ENCODE measurements at regions not wholly inside any gene's neighbourhood (a gene's known extent, or its start where the extent isn't known, plus 50 kb on each side); places are given as distances from the start of the nearest gene placed in this dataset.

GRCh38 chr3:103899328-103899727 is 1464.5 kb downstream of the ZPLD1 start:
- Histone ChIP-seq H3K27ac (ENCODE audit: low read length) (no peak overlapping the region), H3K4me1 (ENCODE audit: control insufficient read depth, insufficient read depth, low read length) (no peaks in the 10 kb centered on the region), H3K27me3 (ENCODE audit: control insufficient read depth, insufficient read depth, low read length) (no peaks in the 10 kb centered on the region), H3K9me3 (ENCODE audit: control insufficient read depth, insufficient read depth, low read depth, low read length) (no peaks in the 10 kb centered on the region), H3K4me3 (ENCODE audit: low read depth in 2 of 2, low read length in 2 of 2) (no peak overlapping the region), H3K36me3 (ENCODE audit: control insufficient read depth, insufficient read depth, low read length) (no peaks in the 10 kb centered on the region)
- CTCF ChIA-PET = interaction anchor here (0.6 kb wide), 1 partner anchor 239 kb away, joined by 4 read pairs; no protein-coding TSS in a partner anchor
- POLR2A ChIA-PET = no interaction called here
- ATAC-seq = no peak
- no peak for DNase-seq (ENCODE audit: low read depth, low spot score)
- in situ Hi-C loops (cut with HindIII; ENCODE audit: low pct_unique_long_range_greater_than_20kb, low sequenced_read_pairs) (no loop called here), intact Hi-C loops (cut with micrococcal nuclease; ENCODE audit: unreplicated experiment) (no loop called here)
- TF ChIP-seq REST (IDR thresholded peaks at IDR 0.05; ENCODE audit: insufficient read depth in 1 of 2, low read depth in 2 of 2, low read length in 1 of 2) (no peak), SIN3A (IDR thresholded peaks at IDR 0.05; ENCODE audit: borderline replicate concordance, insufficient read depth, low read depth, low read length) (no peak), TCF7L2 (IDR thresholded peaks at IDR 0.05; ENCODE audit: low read depth, low read length) (no peak), CTCF (IDR thresholded peaks at IDR 0.05) (no peak), POLR2AphosphoS5 (IDR thresholded peaks at IDR 0.05; ENCODE audit: low read depth, low read length) (no peak)
- no TSS peak for BruUV-seq (replicated peaks)

GRCh38 chr3:103904991-103905390 is 1461.7 kb upstream of the ALCAM start:
- ChIA-PET CTCF (no interaction called here), POLR2A (no interaction called here)
- no peak for DNase-seq (ENCODE audit: low read depth, low spot score)
- H3K9me3 ChIP-seq (ENCODE audit: control insufficient read depth, insufficient read depth, low read depth, low read length) = no peaks in the 10 kb centered on the region
- no peaks in the 10 kb centered on the region for H3K4me1 ChIP-seq (ENCODE audit: control insufficient read depth, insufficient read depth, low read length)
- no peak overlapping the region for H3K27ac ChIP-seq (ENCODE audit: low read length)
- intact Hi-C loops (cut with micrococcal nuclease; ENCODE audit: unreplicated experiment) = no loop called here
- ATAC-seq = no peak
- TF ChIP-seq POLR2AphosphoS5 (IDR thresholded peaks at IDR 0.05; ENCODE audit: low read depth, low read length) = no peak
- TF ChIP-seq SIN3A (IDR thresholded peaks at IDR 0.05; ENCODE audit: borderline replicate concordance, insufficient read depth, low read depth, low read length) = no peak
- TF ChIP-seq TCF7L2 (IDR thresholded peaks at IDR 0.05; ENCODE audit: low read depth, low read length) = no peak
- TF ChIP-seq REST (IDR thresholded peaks at IDR 0.05; ENCODE audit: insufficient read depth in 1 of 2, low read depth in 2 of 2, low read length in 1 of 2) = no peak
- H3K27me3 ChIP-seq (ENCODE audit: control insufficient read depth, insufficient read depth, low read length) = no peaks in the 10 kb centered on the region
- H3K4me3 ChIP-seq (ENCODE audit: low read depth in 2 of 2, low read length in 2 of 2) = no peak overlapping the region
- in situ Hi-C loops (cut with HindIII; ENCODE audit: low pct_unique_long_range_greater_than_20kb, low sequenced_read_pairs) = no loop called here
- H3K36me3 ChIP-seq (ENCODE audit: control insufficient read depth, insufficient read depth, low read length) = no peaks in the 10 kb centered on the region
- no TSS peak for BruUV-seq (replicated peaks)
